H9 (cell line): ENCODE measurements at regions not wholly inside any gene's neighbourhood (a gene's known extent, or its start where the extent isn't known, plus 50 kb on each side); places are given as distances from the start of the nearest gene placed in this dataset.
A peak's percentile ranks its signal among the peaks of the same experiment; 100 is the strongest.

Experiments
- DNase-seq: peaks from one replicate; pipeline ENCODE4 v3.0.0-alpha.2; 2017
- H2AFZ ChIP-seq: one replicate; pipeline ENCODE4 v1.6.1; 2013; ENCODE audit warnings: mild to moderate bottlenecking, low read length, control low read depth, moderate library complexity
- H2AK5ac ChIP-seq: 2 replicates; pipeline ENCODE4 v1.6.1; 2013; ENCODE audit warnings: low read length, control low read depth, mixed read lengths; ENCODE audit not compliant: insufficient read length
- H2BK120ac ChIP-seq: one replicate; pipeline ENCODE4 v1.6.1; 2013; ENCODE audit warnings: low read depth, mild to moderate bottlenecking, low read length, control low read depth, inconsistent platforms; ENCODE audit not compliant: poor library complexity, severe bottlenecking
- H2BK12ac ChIP-seq: 2 replicates; pipeline ENCODE4 v1.6.1; 2013; ENCODE audit warnings: low read length, control low read depth, mixed read lengths, low read depth; ENCODE audit not compliant: insufficient read length
- H2BK15ac ChIP-seq: 2 replicates; pipeline ENCODE4 v1.6.1; 2013; ENCODE audit warnings: low read depth, low read length, control low read depth
- H2BK20ac ChIP-seq: one replicate; pipeline ENCODE4 v1.6.1; 2013; ENCODE audit warnings: low read depth, mild to moderate bottlenecking, low read length, control low read depth, inconsistent platforms; ENCODE audit not compliant: poor library complexity, severe bottlenecking
- H2BK5ac ChIP-seq: 2 replicates; pipeline ENCODE4 v1.6.1; 2013; ENCODE audit warnings: low read length, control low read depth, mixed read lengths; ENCODE audit not compliant: insufficient read length
- H3K14ac ChIP-seq: 2 replicates; pipeline ENCODE4 v1.6.1; 2013; ENCODE audit warnings: low read length, control low read depth; ENCODE audit not compliant: insufficient read depth
- H3K18ac ChIP-seq: 2 replicates; pipeline ENCODE4 v1.6.1; 2013; ENCODE audit warnings: low read depth, mild to moderate bottlenecking, mixed read lengths, low read length, control low read depth; ENCODE audit not compliant: insufficient read length
- H3K23ac ChIP-seq: 2 replicates; pipeline ENCODE4 v1.6.1; 2013; ENCODE audit warnings: low read length, control low read depth, mixed read lengths, low read depth; ENCODE audit not compliant: insufficient read length
- H3K23me2 ChIP-seq: 2 replicates; pipeline ENCODE4 v1.6.1; 2013; ENCODE audit warnings: low read depth, mild to moderate bottlenecking, mixed read lengths, low read length, control low read depth; ENCODE audit not compliant: insufficient read length, poor library complexity, severe bottlenecking
- H3K27ac ChIP-seq: 2 replicates; pipeline ENCODE4 v1.5.1; 2013; ENCODE audit warnings: low read length, control low read depth, mixed read lengths, low read depth; ENCODE audit not compliant: insufficient read length
- H3K27me3 ChIP-seq: 2 replicates; pipeline ENCODE4 v1.6.1; 2013; ENCODE audit warnings: low read length, control low read depth, inconsistent platforms; ENCODE audit not compliant: insufficient read depth
- H3K4ac ChIP-seq: 2 replicates; pipeline ENCODE4 v1.6.1; 2013; ENCODE audit warnings: low read depth, mild to moderate bottlenecking, control low read depth, inconsistent platforms, low read length, moderate library complexity
- H3K4me1 ChIP-seq: 2 replicates; pipeline ENCODE4 v1.6.1; 2013; ENCODE audit warnings: low read length, control low read depth, inconsistent platforms; ENCODE audit not compliant: insufficient read depth
- H3K4me2 ChIP-seq: 2 replicates; pipeline ENCODE4 v1.6.1; 2013; ENCODE audit warnings: low read length, control low read depth, mixed read lengths; ENCODE audit not compliant: insufficient read length, insufficient read depth
- H3K56ac ChIP-seq: 2 replicates; pipeline ENCODE4 v1.6.1; 2013; ENCODE audit warnings: low read depth, mild to moderate bottlenecking, mixed read lengths, low read length, control low read depth; ENCODE audit not compliant: insufficient read length
- H3K79me1 ChIP-seq: 2 replicates; pipeline ENCODE4 v1.6.1; 2013; ENCODE audit warnings: low read depth, mild to moderate bottlenecking, moderate library complexity, low read length, control low read depth, inconsistent platforms; ENCODE audit not compliant: insufficient read depth, poor library complexity, severe bottlenecking
- H3K79me2 ChIP-seq: 2 replicates; pipeline ENCODE4 v1.6.1; 2013; ENCODE audit warnings: low read length, control low read depth, inconsistent platforms; ENCODE audit not compliant: insufficient read depth
- H3K9ac ChIP-seq: 2 replicates; pipeline ENCODE4 v1.6.1; 2013; ENCODE audit warnings: low read length, control low read depth, mixed read lengths; ENCODE audit not compliant: insufficient read length; ENCODE audit errors: extremely low read depth
- H3K9me3 ChIP-seq: one replicate; pipeline ENCODE4 v1.6.1; 2013; ENCODE audit warnings: low read depth, low read length, inconsistent platforms; ENCODE audit not compliant: control insufficient read depth
- H3T11ph ChIP-seq: one replicate; pipeline ENCODE4 v1.6.1; 2013; ENCODE audit warnings: mild to moderate bottlenecking, low read length, control low read depth, inconsistent platforms
- H4K20me1 ChIP-seq: one replicate; pipeline ENCODE4 v1.6.1; 2013; ENCODE audit not compliant: control insufficient read depth, insufficient read length, insufficient read depth
- H4K5ac ChIP-seq: 2 replicates; pipeline ENCODE4 v1.6.1; 2013; ENCODE audit warnings: low read depth, mild to moderate bottlenecking, mixed read lengths, low read length, control low read depth; ENCODE audit not compliant: insufficient read length
- H4K8ac ChIP-seq: replicated peaks from 2 replicates; pipeline ENCODE4 v1.6.1; 2013; ENCODE audit warnings: low read length, control low read depth, mixed read lengths, low read depth; ENCODE audit not compliant: insufficient read length
- H4K91ac ChIP-seq: 2 replicates; pipeline ENCODE4 v1.6.1; 2013; ENCODE audit warnings: low read depth, mild to moderate bottlenecking, moderate library complexity, mixed read lengths, low read length, control low read depth; ENCODE audit not compliant: insufficient read length
- H3K27ac Mint-ChIP-seq, 3 experiments: 2 replicates in 2 of 3; 3 replicates in 1 of 3; pipeline ENCODE4 v1.8.0; 2020 to 2021; ENCODE audit warnings: mixed read lengths in 3 of 3, mild to moderate bottlenecking in 1 of 3, moderate library complexity in 1 of 3
- H3K27me3 Mint-ChIP-seq: 2 replicates; pipeline ENCODE4 v1.8.0; 2021; ENCODE audit warnings: low read depth, mild to moderate bottlenecking, moderate library complexity, mixed read lengths
- H3K36me3 Mint-ChIP-seq, 3 experiments: 2 replicates in 2 of 3; 3 replicates in 1 of 3; pipeline ENCODE4 v1.8.0; 2020 to 2021; ENCODE audit warnings: low read depth in 3 of 3, mixed read lengths in 3 of 3; ENCODE audit not compliant: insufficient read depth in 1 of 3
- H3K4me1 Mint-ChIP-seq, 2 experiments: 2 replicates each; pipeline ENCODE4 v1.8.0; 2020; ENCODE audit warnings: mixed read lengths in 2 of 2
- H3K4me3 Mint-ChIP-seq, 2 experiments: 2 replicates in 1 of 2; 3 replicates in 1 of 2; pipeline ENCODE4 v1.8.0; 2020 to 2021; ENCODE audit warnings: mild to moderate bottlenecking in 2 of 2, mixed read lengths in 2 of 2, moderate library complexity in 1 of 2
- H3K9me3 Mint-ChIP-seq, 2 experiments: 2 replicates in 1 of 2; 3 replicates in 1 of 2; pipeline ENCODE4 v1.8.0; 2020; ENCODE audit warnings: mild to moderate bottlenecking in 2 of 2, mixed read lengths in 2 of 2, moderate library complexity in 1 of 2
- WGBS: extraction: QIAGEN DNeasy Blood & Tissue Kit; methylation state at CpG from one replicate; pipeline ENCODE4 v1.1.7; 2013; ENCODE audit warnings: missing lambda C conversion rate, low lambda C conversion rate, mixed read lengths; ENCODE audit not compliant: insufficient read length; ENCODE audit errors: extremely low coverage; 5-methylcytosine and 5-hydroxymethylcytosine counted together
- TF ChIP-seq, protein P1 (sequence below): fragments of 200-600 bp; sonication (generic); conservative IDR thresholded peaks from 3 replicates; pipeline ENCODE4 v1.8.0; 2021; ENCODE audit warnings: antibody characterized with exemption, mild to moderate bottlenecking

GRCh38 chr3:25293736-25294135, 134.3 kb upstream of the RARB start:
- H3K4me1 ChIP-seq = 0 out of 2 replicates have a peak, but pooled peaks cover 4% of the 10 kb centered on the region
- H3K27ac ChIP-seq = no peak overlapping the region
- H3K23ac ChIP-seq = no peak overlapping the region
- no peak overlapping the region for H3T11ph ChIP-seq
- H2BK15ac ChIP-seq = no peak overlapping the region
- no peaks in the 10 kb centered on the region; a peak in 2 of 7 replicates for H3K36me3 Mint-ChIP-seq
- H3K27me3 Mint-ChIP-seq = no peaks in the 10 kb centered on the region
- H2AK5ac ChIP-seq = no peak overlapping the region
- no peak overlapping the region for H3K14ac ChIP-seq
- H3K18ac ChIP-seq = no peak overlapping the region
- no peak overlapping the region; a peak in 1 of 5 replicates for H3K4me3 Mint-ChIP-seq
- peak overlapping the region; percentile 54 for H2BK12ac ChIP-seq
- no CpG with 5 or more reads among the region's 5 CpGs for WGBS
- TF ChIP-seq, protein P1, sequence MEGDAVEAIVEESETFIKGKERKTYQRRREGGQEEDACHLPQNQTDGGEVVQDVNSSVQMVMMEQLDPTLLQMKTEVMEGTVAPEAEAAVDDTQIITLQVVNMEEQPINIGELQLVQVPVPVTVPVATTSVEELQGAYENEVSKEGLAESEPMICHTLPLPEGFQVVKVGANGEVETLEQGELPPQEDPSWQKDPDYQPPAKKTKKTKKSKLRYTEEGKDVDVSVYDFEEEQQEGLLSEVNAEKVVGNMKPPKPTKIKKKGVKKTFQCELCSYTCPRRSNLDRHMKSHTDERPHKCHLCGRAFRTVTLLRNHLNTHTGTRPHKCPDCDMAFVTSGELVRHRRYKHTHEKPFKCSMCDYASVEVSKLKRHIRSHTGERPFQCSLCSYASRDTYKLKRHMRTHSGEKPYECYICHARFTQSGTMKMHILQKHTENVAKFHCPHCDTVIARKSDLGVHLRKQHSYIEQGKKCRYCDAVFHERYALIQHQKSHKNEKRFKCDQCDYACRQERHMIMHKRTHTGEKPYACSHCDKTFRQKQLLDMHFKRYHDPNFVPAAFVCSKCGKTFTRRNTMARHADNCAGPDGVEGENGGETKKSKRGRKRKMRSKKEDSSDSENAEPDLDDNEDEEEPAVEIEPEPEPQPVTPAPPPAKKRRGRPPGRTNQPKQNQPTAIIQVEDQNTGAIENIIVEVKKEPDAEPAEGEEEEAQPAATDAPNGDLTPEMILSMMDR = no peak
- no peak overlapping the region for H4K8ac ChIP-seq
- DNase-seq = no peak
- H3K9ac ChIP-seq = no peak overlapping the region
- H3K79me2 ChIP-seq = no peaks in the 10 kb centered on the region
- no peaks in the 10 kb centered on the region for H3K9me3 Mint-ChIP-seq
- no peak overlapping the region for H3K56ac ChIP-seq
- no peak overlapping the region for H4K5ac ChIP-seq
- no peak overlapping the region for H2BK5ac ChIP-seq
- no peak overlapping the region for H2BK20ac ChIP-seq
- no peaks in the 10 kb centered on the region for H3K23me2 ChIP-seq
- H3K27me3 ChIP-seq = no peaks in the 10 kb centered on the region
- H4K91ac ChIP-seq = no peak overlapping the region
- peaks cover 52 to 54% of the 10 kb centered on the region in 2 experiments for H3K4me1 Mint-ChIP-seq
- no peaks in the 10 kb centered on the region for H3K79me1 ChIP-seq
- peak overlapping the region; percentile 48 for H2AFZ ChIP-seq
- H3K9me3 ChIP-seq = no peaks in the 10 kb centered on the region
- no peak overlapping the region; a peak in 2 of 7 replicates for H3K27ac Mint-ChIP-seq
- no peak overlapping the region for H2BK120ac ChIP-seq
- no peak overlapping the region for H3K4me2 ChIP-seq
- H3K4ac ChIP-seq = no peak overlapping the region
- H4K20me1 ChIP-seq = no peaks in the 10 kb centered on the region
